HepG2 (cell line): ENCODE measurements at regions not wholly inside any gene's neighbourhood (a gene's known extent, or its start where the extent isn't known, plus 50 kb on each side); places are given as distances from the start of the nearest gene placed in this dataset.
"Not testable (repeated sequence)": the region's sequence is repeated elsewhere in the genome, so short reads cannot be mapped to it uniquely, and the experiment has no call there.

Experiments
- EP300 ChIP-seq, 3 experiments: sonication (generic) in 1 of 3; formaldehyde crosslinking in 1 of 3; IDR thresholded peaks; 2 replicates each; pipeline versions ENCODE4 v1.5.1 to v1.6.1; 2011 to 2020; ENCODE audit warnings: low read depth in 2 of 3, low read length in 2 of 3, borderline replicate concordance in 1 of 3, improper control_type of control experiment in 1 of 3, mild to moderate bottlenecking in 1 of 3, missing genetic modification reagents in 1 of 3, moderate library complexity in 1 of 3
- HMG20A ChIP-seq: IDR thresholded peaks from 2 replicates; pipeline ENCODE4 v1.6.1; 2016; ENCODE audit warnings: borderline replicate concordance
- PITX1 ChIP-seq: sonication (generic); formaldehyde crosslinking; IDR thresholded peaks from 2 replicates; pipeline ENCODE4 v1.5.1; 2020; ENCODE audit warnings: mild to moderate bottlenecking, missing genetic modification reagents
- TCF7 ChIP-seq: sonication (generic); IDR thresholded peaks from 2 replicates; pipeline ENCODE4 v1.6.1; 2016; ENCODE audit warnings: antibody characterized with exemption, low read depth
- ZNF143 ChIP-seq: sonication (generic); formaldehyde crosslinking; IDR thresholded peaks from 2 replicates; pipeline ENCODE4 v1.4.0; 2020; ENCODE audit warnings: missing genetic modification reagents
- ZZZ3 ChIP-seq: sonication (generic); formaldehyde crosslinking; IDR thresholded peaks from 2 replicates; pipeline ENCODE4 v1.4.0; 2020; ENCODE audit warnings: missing genetic modification reagents, mild to moderate bottlenecking, borderline replicate concordance

DNA sequence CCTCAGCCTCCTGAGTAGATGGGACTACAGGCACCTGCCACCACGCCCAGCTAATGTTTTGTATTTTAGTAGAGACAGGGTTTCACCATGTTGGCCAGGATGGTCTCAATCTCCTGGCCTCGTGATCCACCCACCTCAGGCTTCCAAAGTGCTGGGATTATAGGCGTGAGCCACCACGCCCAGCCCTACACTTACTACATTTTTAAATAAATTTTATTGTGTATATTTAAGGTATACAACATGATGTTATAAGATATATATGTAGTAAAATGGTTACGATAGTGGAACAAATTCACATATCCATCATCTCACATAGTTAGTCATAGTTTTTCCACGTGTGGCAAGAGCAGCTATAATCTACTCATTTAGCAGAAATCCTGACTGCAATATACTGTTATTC lies 189.6 kb downstream of the TMEM114 start:
- not testable (repeated sequence) for TF ChIP-seq ZNF143 (CRISPR knock-in tag); HMG20A (CRISPR knock-in tag); TCF7; PITX1 (CRISPR knock-in tag); EP300 (IDR thresholded peaks at IDR 0.05; ENCODE audit: low read depth in 2 of 2, low read length in 2 of 2); EP300 (CRISPR knock-in tag; IDR thresholded peaks at IDR 0.05; ENCODE audit: borderline replicate concordance); ZZZ3 (CRISPR knock-in tag)
